Mucosa of descending colon (tissue), 3 donors: ENCODE measurements at regions not wholly inside any gene's neighbourhood (a gene's known extent, or its start where the extent isn't known, plus 50 kb on each side); places are given as distances from the start of the nearest gene placed in this dataset.

Source experiments
- ATAC-seq: fragments of 200-7000 bp; cut with Tn5 transposase; one replicate; pipeline ENCODE4 v1.9.1; 2020; ENCODE audit warnings: mild to moderate bottlenecking, moderate library complexity
- DNase-seq, 3 donors: peaks; one replicate each; pipeline ENCODE4 v3.0.0-alpha.2; 2020
- H3K36me3 ChIP-seq: fragments of 200-600 bp; one replicate; pipeline ENCODE4 v1.8.0; 2021; ENCODE audit warnings: low read depth, mild to moderate bottlenecking
- H3K4me1 ChIP-seq: fragments of 200-600 bp; one replicate; pipeline ENCODE4 v1.8.0; 2021; ENCODE audit warnings: low read depth, mild to moderate bottlenecking
- H3K4me3 ChIP-seq: fragments of 200-600 bp; one replicate; pipeline ENCODE4 v1.8.0; 2021; ENCODE audit warnings: mild to moderate bottlenecking
- H3K9me3 ChIP-seq: fragments of 200-600 bp; one replicate; pipeline ENCODE4 v1.8.0; 2021; ENCODE audit warnings: mild to moderate bottlenecking
- intact Hi-C, 2 donors: fragments of 100-400 bp; cut with DNase I in 1 of 2; cut with micrococcal nuclease in 1 of 2; formaldehyde crosslinking; loops; one replicate each; pipeline versions ENCODE4 v1.11.0 to v1.11.1; 2022; cut with DNase I, micrococcal nuclease
- TF ChIP-seq, protein P1 (sequence below): fragments of 200-600 bp; IDR thresholded peaks from one replicate; pipeline ENCODE4 v1.8.0; 2022; ENCODE audit warnings: antibody characterized with exemption, mild to moderate bottlenecking
- donor health status: DM: no; HTN: no; CAD: no; lungs with moderate emphysema.
- donor health status: DM: no; HTN: no; CAD: no.
- donor health status: DM: no; HTN: yes; CAD: no.

DNA sequence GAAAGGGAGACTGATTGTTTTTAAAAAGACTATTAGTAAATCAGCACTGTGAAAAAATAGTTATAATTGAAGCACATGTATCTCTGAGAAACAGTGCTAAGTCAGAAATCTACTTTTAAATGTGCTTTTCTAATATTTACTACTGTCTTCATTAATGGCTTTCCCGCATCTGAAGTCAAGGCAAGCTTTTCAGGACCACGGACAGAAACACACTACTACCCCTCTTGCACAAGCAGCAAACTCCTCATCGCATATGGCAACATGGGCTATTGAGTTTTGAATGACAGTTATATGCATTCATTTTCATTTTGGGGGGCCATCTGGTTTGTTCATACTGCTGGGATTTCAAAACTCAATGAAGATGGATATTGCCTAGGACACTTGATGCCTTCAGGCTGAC lies 433.4 kb upstream of the CAMK1G start:
- H3K36me3 ChIP-seq: no peaks in the 10 kb centered on the region
- DNase-seq (peak in 1 of 3 donors; percentile 46), ATAC-seq (no peak)
- intact Hi-C loops: no loop called here
- no peak overlapping the region for H3K4me3 ChIP-seq
- TF ChIP-seq, protein P1, sequence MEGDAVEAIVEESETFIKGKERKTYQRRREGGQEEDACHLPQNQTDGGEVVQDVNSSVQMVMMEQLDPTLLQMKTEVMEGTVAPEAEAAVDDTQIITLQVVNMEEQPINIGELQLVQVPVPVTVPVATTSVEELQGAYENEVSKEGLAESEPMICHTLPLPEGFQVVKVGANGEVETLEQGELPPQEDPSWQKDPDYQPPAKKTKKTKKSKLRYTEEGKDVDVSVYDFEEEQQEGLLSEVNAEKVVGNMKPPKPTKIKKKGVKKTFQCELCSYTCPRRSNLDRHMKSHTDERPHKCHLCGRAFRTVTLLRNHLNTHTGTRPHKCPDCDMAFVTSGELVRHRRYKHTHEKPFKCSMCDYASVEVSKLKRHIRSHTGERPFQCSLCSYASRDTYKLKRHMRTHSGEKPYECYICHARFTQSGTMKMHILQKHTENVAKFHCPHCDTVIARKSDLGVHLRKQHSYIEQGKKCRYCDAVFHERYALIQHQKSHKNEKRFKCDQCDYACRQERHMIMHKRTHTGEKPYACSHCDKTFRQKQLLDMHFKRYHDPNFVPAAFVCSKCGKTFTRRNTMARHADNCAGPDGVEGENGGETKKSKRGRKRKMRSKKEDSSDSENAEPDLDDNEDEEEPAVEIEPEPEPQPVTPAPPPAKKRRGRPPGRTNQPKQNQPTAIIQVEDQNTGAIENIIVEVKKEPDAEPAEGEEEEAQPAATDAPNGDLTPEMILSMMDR: no peak
- H3K4me1 ChIP-seq: no peaks in the 10 kb centered on the region
- H3K9me3 ChIP-seq: no peaks in the 10 kb centered on the region

DNA sequence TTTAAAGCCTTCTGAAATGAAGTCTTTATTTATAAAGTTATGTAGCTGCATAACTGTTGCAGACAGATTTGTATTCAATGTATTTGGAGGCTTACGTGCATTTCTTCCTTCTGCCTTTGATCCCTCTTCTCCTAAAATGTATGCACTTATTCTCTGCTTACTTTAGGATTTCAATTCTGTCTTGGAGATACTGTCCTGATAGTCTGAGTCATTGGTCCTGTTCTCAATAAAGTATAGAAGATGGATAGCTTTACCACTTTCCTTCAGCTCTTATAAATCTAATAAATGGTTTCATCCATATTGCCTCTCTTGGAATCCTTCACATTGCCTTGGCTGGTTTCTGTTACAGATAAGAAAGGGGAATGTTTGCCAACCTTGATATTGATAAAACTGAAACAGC lies 430.1 kb upstream of the CAMK1G start:
- ATAC-seq (no peak), DNase-seq (no peak)
- Histone ChIP-seq H3K4me1 (no peaks in the 10 kb centered on the region), H3K4me3 (no peak overlapping the region), H3K9me3 (no peaks in the 10 kb centered on the region), H3K36me3 (no peaks in the 10 kb centered on the region)
- TF ChIP-seq, protein P1: no peak
- intact Hi-C loops: no loop called here

DNA sequence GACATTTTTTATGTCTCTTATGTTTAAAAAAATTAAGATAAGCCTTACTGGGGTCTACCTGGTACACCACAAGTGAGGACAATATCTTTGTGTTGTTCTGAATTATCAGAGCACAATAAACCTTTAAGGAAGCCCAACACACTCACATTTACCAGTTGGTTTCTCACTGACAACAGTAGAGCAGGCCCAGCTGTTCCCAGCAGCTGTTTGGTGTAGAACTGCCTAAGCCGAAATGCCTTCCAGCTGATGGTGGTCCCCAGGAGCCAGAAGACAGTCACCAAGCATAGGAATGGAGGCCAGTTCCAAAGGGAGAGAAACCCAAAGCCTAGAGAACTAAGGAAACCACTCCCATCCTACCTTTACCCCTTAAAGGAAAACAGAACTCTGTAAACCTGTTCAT lies 428.6 kb upstream of the CAMK1G start:
- Histone ChIP-seq H3K4me1 (no peaks in the 10 kb centered on the region), H3K9me3 (no peaks in the 10 kb centered on the region), H3K36me3 (no peaks in the 10 kb centered on the region), H3K4me3 (no peak overlapping the region)
- intact Hi-C loops: no loop called here
- TF ChIP-seq, protein P1: no peak
- no peak for DNase-seq
- no peak for ATAC-seq

DNA sequence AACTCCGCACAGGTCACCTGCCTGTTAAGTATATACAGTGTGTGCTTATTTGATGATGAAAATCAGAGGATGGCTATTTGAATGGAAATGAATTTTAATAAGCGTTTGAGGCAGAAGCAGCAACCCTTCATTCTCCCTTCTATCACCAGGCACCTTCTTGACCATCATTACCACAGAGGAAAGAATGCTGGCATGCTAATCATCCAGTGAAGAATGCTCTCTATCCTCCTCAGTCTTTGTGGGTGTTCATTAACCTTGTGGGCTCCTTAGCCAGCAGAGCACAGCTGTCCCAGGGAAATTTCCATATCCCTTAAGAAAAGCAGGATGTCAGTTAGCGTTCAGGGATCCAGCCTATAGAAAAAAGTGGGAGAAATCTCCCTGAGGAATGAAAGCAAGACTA lies 428.0 kb upstream of the CAMK1G start:
- no peaks in the 10 kb centered on the region for H3K4me1 ChIP-seq
- TF ChIP-seq, protein P1: no peak
- H3K4me3 ChIP-seq: no peak overlapping the region
- no peak for DNase-seq
- H3K9me3 ChIP-seq: no peaks in the 10 kb centered on the region
- intact Hi-C loops: no loop called here
- ATAC-seq: no peak
- H3K36me3 ChIP-seq: no peaks in the 10 kb centered on the region

DNA sequence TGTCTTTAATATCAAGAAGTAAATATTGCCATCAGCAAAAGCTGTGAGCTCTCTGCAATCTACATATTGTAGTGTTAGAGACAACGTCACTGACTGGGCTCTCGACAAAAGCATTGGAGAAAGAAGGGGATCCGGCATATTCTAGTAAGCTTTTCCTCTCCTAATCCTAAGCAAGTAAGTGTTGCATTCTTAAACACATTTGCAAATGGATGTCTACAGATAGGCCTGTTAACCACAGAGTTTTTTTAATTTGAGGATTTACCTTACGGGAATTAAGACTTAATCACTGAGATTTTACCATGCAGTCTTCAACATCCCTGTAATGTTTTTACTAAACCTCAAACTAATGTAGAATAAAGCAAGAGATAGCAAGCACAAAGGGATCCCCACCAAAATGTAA lies 426.5 kb upstream of the CAMK1G start:
- H3K4me3 ChIP-seq: no peak overlapping the region
- DNase-seq: no peak
- TF ChIP-seq, protein P1: no peak

DNA sequence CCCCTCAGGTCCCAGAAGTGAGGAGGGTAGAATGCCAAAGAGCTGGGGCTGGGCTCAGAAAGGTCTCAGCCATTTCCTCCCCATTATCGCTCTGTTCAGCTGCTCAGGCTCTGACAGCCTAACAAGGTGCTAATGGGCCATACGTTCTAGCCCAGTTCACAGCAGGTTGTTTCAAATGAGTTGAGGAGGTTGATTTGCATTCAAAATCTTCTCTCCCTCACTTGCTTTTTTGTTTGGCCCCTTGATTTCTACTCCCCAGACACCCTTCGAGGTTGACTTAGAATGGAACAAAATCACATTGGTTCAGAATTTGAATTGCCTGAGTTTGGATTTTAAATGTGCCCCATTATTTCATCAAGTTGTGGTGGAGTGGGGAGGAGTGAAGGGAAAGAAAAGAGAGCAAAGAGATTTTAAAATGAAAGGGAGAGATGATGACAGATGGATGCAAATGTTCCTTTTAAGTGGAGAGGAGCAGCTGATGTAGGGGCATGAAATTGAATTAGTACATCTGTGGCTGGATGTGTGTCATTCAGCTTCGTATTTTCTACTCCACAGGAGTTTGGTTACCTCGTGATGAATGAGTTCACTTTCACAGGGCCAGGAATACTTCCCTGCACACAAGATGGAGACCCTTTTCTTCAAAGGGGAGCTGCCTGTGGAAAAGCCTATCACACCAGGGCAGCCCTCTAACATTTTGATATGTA lies 425.8 kb upstream of the CAMK1G start:
- H3K4me1 ChIP-seq: no peaks in the 10 kb centered on the region
- intact Hi-C loops: no loop called here
- H3K36me3 ChIP-seq: no peaks in the 10 kb centered on the region
- TF ChIP-seq, protein P1: no peak
- H3K9me3 ChIP-seq: no peaks in the 10 kb centered on the region
- no peak overlapping the region for H3K4me3 ChIP-seq
- DNase-seq (no peak), ATAC-seq (no peak)

More for the DNA sequence above, 426.5 kb upstream of the CAMK1G start:
- Histone ChIP-seq H3K9me3 (no peaks in the 10 kb centered on the region), H3K4me1 (no peaks in the 10 kb centered on the region), H3K36me3 (no peaks in the 10 kb centered on the region)
- intact Hi-C loops: no loop called here
- no peak for ATAC-seq
